KOPT-K1 (cell line): ENCODE measurements at regions not wholly inside any gene's neighbourhood (a gene's known extent, or its start where the extent isn't known, plus 50 kb on each side); places are given as distances from the start of the nearest gene placed in this dataset.
A peak's percentile ranks its signal among the peaks of the same experiment; 100 is the strongest.
"Not testable (repeated sequence)": the region's sequence is repeated elsewhere in the genome, so short reads cannot be mapped to it uniquely, and the experiment has no call there.

ENCODE experiments used
- H3K27ac ChIP-seq: fragments of 200-600 bp; sonication (generic); 2 replicates; pipeline ENCODE4 v1.5.1; 2016; ENCODE audit warnings: antibody characterized with exemption, mild to moderate bottlenecking, low read depth, low read length; ENCODE audit not compliant: poor library complexity, severe bottlenecking
- H3K36me3 ChIP-seq: fragments of 200-600 bp; sonication (generic); 2 replicates; pipeline ENCODE4 v1.5.1; 2017; ENCODE audit warnings: antibody characterized with exemption, mild to moderate bottlenecking, low read length, moderate library complexity; ENCODE audit not compliant: insufficient read depth
- H3K9me3 ChIP-seq: fragments of 200-600 bp; sonication (generic); 2 replicates; pipeline ENCODE4 v1.5.1; 2017; ENCODE audit warnings: antibody characterized with exemption, low read length, mild to moderate bottlenecking; ENCODE audit not compliant: insufficient read depth, poor library complexity, severe bottlenecking

- no peaks in the 10 kb centered on the region for H3K36me3 ChIP-seq
- H3K27ac ChIP-seq: peak overlapping the region; percentile 63
- H3K9me3 ChIP-seq: no peaks in the 10 kb centered on the region
Measured at GRCh38 chr13:23966221-23966690, 69.0 kb upstream of the C1QTNF9B start.

DNA sequence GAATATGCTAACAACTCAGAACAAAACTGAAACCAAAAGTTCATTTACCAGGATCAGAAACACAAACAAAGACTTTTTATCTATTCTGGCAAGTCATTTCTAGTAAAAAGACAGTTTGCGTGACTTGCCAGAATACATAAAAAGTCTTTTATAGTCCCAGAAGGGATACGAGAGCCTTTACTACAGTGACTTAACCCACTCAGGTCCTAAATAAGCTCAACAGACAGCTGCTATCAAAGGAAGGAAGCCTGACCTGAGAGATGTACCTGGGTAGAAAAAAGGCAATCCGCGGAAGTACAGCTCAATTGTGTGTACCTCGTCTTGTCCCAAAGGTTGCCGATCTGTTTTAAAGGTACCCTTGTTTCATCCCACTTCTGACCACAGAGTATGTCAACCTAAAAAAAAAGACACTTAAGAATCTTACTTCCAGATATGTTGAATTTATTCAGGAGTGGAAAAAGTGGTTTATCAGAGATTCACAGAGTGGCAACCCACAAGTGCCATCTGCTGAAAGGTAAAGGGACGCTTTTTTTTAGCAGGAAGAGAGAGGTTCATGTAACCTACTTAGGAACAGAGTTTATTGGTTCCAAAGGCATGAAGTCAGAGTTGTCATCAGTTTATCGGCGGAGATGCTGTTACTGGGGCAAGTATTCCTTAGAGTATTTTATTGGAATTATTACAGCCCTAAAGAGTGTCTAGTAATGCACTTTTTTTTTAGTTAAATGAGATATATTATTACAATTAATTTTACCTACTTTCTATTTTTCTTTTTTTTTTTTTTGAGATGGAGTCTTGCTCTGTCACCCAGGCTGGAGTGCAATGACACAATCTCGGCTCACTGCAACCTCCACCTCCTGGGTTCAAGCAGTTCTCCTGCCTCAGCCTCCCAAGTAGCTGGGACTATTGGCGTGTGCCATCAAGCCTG lies 69.7 kb upstream of the C1QTNF9B start:
- Histone ChIP-seq H3K9me3 (no peaks in the 10 kb centered on the region), H3K36me3 (no peaks in the 10 kb centered on the region), H3K27ac (peak overlapping the region; percentile 63)

- H3K36me3 ChIP-seq, H3K9me3 ChIP-seq, H3K27ac ChIP-seq: not testable (repeated sequence)
Measured at GRCh38 chr13:23967792-23968191, 70.5 kb upstream of the C1QTNF9B start.

DNA sequence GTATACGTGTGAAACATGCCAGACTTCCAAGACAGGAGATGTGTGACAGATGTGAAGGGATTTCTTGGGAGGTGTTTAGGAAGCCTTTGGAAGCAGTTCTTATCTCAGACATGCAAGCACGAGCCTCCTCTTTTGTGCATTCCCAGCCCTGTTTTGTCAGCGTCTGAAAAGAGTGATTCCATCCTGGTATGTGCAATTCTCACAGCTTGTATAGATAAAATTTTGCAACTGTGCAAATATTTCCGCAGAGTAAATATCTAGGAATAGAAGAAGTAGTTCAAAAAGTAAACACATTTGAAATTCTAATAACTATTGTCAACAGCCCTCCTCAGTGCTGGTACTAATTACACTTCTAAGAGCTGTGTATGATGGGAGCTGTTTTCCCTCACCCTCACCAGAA lies 72.3 kb upstream of the C1QTNF9B start:
- Histone ChIP-seq H3K27ac (no peak overlapping the region), H3K9me3 (no peaks in the 10 kb centered on the region), H3K36me3 (no peaks in the 10 kb centered on the region)

GRCh38 chr13:23979361-23980159 lies 82.3 kb upstream of the C1QTNF9B start:
- H3K27ac ChIP-seq: no peak overlapping the region
- no peaks in the 10 kb centered on the region for H3K36me3 ChIP-seq
- no peaks in the 10 kb centered on the region for H3K9me3 ChIP-seq

DNA sequence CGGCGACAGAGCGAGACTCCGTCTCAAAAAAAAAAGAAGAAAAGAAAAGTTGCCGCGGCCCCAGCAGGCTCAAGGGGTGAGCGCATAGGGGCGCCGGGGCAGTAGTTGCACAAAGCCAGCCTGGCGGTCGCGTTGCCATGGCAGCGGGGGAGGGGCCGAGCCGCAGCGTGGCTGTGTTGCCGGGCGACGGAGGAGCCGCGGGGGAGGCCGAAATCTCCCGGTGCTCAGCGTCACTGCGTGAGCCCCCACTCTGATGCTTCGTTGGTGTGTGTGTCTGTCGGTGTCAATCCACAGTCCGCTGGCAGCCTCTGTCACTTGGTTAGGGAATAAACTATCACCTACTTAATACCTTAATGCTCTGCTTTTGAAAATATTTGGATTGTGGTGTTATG lies 82.9 kb upstream of the C1QTNF9B start:
- Histone ChIP-seq H3K9me3 (no peaks in the 10 kb centered on the region), H3K36me3 (no peaks in the 10 kb centered on the region), H3K27ac (no peak overlapping the region)

GRCh38 chr13:23983671-23984070 lies 86.4 kb upstream of the C1QTNF9B start:
- H3K27ac ChIP-seq: no peak overlapping the region
- H3K36me3 ChIP-seq: no peaks in the 10 kb centered on the region
- no peaks in the 10 kb centered on the region for H3K9me3 ChIP-seq

GRCh38 chr13:23984546-23984945 lies 87.2 kb upstream of the C1QTNF9B start:
- Histone ChIP-seq H3K36me3 (no peaks in the 10 kb centered on the region), H3K27ac (no peak overlapping the region), H3K9me3 (no peaks in the 10 kb centered on the region)

- H3K27ac ChIP-seq: no peak overlapping the region
- no peaks in the 10 kb centered on the region for H3K9me3 ChIP-seq
- no peaks in the 10 kb centered on the region for H3K36me3 ChIP-seq
Measured at GRCh38 chr13:23985060-23985459, 87.8 kb upstream of the C1QTNF9B start.

- H3K36me3 ChIP-seq: no peaks in the 10 kb centered on the region
- no peak overlapping the region for H3K27ac ChIP-seq
- H3K9me3 ChIP-seq: no peaks in the 10 kb centered on the region
Measured at GRCh38 chr13:23985839-23986238, 88.5 kb upstream of the C1QTNF9B start.

DNA sequence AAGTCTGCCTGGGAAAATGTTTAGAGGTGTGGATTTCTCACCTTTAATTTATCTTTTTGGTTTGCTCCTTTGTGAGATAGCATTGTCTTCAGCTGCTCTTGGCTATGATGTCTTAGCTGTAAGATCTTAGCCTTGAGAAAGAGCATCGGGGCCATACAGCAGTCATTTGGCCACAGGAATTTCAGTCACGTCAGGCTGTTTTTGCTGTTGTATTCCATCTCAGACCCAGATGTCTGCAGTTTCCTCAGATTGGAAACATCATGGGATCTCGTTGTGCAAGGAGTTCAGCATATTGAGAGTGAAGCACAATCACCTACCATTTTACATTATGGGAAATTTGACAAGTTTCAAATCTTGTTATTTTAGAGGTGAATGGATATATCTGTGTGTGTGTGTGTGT lies 89.3 kb upstream of the C1QTNF9B start:
- Histone ChIP-seq H3K9me3 (no peaks in the 10 kb centered on the region), H3K36me3 (no peaks in the 10 kb centered on the region), H3K27ac (no peak overlapping the region)

- no peak overlapping the region for H3K27ac ChIP-seq
- H3K36me3 ChIP-seq: no peaks in the 10 kb centered on the region
- no peaks in the 10 kb centered on the region for H3K9me3 ChIP-seq
Measured at GRCh38 chr13:23987331-23987894, 90.1 kb upstream of the C1QTNF9B start.

DNA sequence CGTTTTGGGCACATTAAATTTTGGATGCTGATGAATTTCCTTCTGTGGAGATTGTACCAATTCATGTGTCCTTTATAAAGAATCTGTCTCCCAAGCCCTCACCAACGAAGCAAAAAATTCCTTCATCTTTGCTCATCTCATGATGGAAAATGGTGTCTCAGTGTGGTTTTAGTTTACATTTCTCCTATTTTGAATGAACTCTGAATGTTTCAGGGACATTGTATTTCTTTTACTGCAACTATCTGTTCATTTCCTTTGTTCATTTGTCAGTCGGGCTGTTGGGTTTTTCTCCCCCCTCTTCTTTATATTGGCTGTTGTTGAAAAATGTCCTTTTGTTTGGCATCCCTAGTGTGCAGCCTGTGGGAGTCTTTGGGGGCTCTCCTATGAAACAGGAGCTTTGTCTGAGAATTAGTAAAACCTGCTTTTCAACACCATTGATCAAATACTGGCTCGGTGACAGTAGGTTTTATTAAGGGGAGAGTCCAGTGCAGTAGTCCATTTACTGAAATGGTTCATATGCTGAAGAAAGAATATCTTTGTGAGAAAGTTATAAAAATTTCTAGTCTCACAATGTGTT lies 91.3 kb upstream of the C1QTNF9B start:
- H3K9me3 ChIP-seq: no peaks in the 10 kb centered on the region
- H3K27ac ChIP-seq: no peak overlapping the region
- no peaks in the 10 kb centered on the region for H3K36me3 ChIP-seq

GRCh38 chr13:23990455-23990854 lies 93.2 kb upstream of the C1QTNF9B start:
- Histone ChIP-seq H3K9me3 (no peaks in the 10 kb centered on the region), H3K27ac (no peak overlapping the region), H3K36me3 (no peaks in the 10 kb centered on the region)

DNA sequence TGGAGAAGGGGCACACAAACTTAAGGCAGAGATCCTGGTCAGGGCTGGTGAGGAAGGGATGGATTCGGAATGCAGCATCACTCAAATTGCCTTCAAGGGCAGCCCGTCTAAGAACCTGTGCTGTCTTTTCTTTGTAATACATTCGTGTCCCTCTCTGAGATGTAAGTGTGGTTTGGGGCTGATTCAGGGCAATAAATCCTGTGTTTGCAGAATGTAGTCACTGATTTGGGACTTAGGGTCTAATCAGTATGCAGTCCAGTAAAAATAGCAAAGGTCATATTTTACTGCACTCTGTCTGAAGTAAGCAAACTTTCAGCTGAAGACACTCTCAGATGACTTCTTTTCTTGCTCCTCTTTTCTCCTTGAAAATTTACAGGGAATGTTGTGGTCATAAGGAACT lies 93.8 kb upstream of the C1QTNF9B start:
- H3K9me3 ChIP-seq: no peaks in the 10 kb centered on the region
- no peak overlapping the region for H3K27ac ChIP-seq
- no peaks in the 10 kb centered on the region for H3K36me3 ChIP-seq
